ELR (cell line): ENCODE measurements at regions not wholly inside any gene's neighbourhood (a gene's known extent, or its start where the extent isn't known, plus 50 kb on each side); places are given as distances from the start of the nearest gene placed in this dataset.
"Not testable (repeated sequence)": the region's sequence is repeated elsewhere in the genome, so short reads cannot be mapped to it uniquely, and the experiment has no call there.

Experiments used
- DNase-seq: peaks from one replicate; pipeline ENCODE4 v3.0.0-alpha.2; 2015; ENCODE audit warnings: low read depth

- DNase-seq, result no peak
These were observed 511.1 kb upstream of the ADGRL4 start for GRCh38 chr1:79517470-79518224.

GRCh38 chr1:79507770-79508169, 501.2 kb upstream of the ADGRL4 start:
- no peak for DNase-seq

DNA sequence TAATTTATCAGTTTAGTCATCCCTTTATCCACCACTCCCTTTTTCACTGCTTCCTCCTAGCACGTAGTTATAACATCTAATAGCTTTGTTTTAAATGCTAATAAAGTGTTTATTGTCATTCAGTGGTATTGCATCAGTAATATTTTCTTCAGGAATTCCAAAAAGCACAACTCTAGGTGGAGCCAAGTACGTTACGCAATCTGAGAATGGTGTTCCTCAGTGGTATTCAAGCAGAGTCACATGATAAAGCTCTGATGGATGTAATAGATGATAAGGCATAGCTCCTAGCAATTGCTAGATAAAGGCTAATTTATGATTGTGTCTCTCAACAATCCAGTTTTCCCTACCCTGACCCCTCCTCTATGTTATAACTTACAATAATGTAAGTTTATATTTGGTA, 494.6 kb upstream of the ADGRL4 start:
- no peak for DNase-seq

- DNase-seq, result no peak
These were observed 493.0 kb upstream of the ADGRL4 start for GRCh38 chr1:79499541-79499940.

- DNase-seq, result peak; percentile 60
These were observed 490.8 kb upstream of the ADGRL4 start for GRCh38 chr1:79497193-79497773.

DNA sequence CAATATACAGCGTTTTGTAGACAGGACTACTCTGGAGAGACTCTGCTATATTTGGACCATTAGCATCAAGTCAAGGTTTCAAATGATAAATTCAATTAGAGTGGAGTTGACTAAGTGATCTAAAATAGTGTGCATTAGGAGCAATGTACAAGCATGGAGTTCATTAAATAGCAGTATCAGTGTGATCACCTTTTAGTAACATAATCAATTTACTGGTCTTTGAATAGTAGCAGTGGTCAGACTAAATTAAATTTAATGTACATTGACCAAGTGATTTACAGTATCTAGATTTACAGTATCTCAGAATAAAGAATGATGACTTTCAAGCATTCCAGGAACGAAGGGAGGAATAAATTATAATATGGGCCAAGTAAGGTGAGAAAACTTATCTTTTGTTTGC, 489.6 kb upstream of the ADGRL4 start:
- DNase-seq, result no peak

GRCh38 chr1:79493702-79494101, 487.2 kb upstream of the ADGRL4 start:
- not testable (repeated sequence) for DNase-seq

DNA sequence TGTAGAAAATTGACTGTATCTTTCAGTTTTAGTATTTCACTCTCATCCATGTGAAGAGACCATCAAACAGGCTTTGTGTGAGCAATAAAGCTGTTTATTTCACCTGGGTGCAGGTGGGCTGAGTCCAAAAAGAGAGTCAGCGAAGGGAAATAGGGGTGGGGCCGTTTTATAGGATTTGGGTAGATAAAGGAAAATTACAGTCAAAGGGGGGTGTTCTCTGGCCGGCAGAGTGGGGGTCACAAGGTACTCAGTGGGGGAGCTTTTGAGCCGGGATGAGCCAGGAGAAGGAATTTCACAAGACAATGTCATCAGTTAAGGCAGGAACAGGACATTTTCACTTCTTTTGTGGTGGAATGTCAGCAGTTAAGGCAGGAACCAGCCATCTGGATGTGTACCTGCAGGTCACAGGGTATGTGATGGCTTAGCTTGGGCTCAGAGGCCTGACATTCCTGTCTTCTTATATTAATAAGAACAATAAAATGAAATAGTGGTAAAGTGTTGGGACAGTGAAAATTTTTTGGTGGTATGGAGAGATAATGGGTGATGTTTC, 482.1 kb upstream of the ADGRL4 start:
- DNase-seq, result not testable (repeated sequence)

- DNase-seq, result no peak
These were observed 472.3 kb upstream of the ADGRL4 start for GRCh38 chr1:79478728-79479373.

DNA sequence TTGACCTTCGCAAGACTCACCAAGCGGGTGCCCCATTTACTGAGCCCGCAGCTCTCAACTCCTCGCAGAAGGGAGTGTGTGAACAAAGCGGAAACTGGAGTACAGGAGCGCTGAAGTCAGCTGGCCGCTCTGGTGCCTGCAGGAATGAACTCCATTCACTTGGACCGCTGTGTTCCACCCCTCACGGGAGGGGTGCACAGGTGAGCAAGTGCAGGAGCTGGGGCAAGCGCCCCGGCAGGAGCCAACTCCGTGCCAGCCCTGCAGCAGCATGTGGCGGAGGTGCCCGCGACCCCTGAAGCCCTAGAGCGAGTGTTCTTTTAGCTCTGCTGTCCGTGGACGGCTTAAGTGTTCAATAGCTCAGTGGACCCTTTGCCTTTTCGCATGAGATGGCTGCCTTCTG, 471.6 kb upstream of the ADGRL4 start:
- DNase-seq, result no peak

DNA sequence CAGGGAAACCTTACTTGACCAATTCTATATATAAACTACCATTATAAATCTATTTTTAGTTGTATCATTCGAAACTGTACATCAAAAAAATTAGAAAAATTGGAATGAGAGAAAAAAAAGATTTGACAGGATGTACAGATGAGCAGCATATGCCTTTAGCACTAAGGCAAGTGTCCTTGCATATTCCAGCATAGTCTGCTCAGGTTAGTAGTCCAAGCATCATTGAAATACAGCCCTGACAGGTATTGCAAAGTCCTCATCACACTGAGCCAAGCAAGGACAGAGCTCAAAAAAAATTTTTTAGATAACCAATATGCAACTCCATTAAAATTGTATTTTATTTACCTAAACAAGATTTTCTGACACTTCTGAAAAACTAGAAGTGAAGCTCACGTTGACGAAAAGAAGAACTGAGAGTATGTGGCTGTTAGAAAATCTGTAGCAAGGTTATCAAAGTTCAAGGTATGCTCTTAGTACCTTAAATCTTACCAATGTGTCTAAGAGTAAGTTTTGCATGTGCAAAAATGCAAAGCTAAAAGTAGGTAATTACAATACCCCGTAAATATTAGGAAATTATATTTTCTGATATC, 465.6 kb upstream of the ADGRL4 start:
- DNase-seq, result no peak

- DNase-seq, result no peak
These were observed 462.6 kb upstream of the ADGRL4 start for GRCh38 chr1:79469139-79469538.

- no peak for DNase-seq
These were observed 454.4 kb upstream of the ADGRL4 start for GRCh38 chr1:79460773-79461436.

DNA sequence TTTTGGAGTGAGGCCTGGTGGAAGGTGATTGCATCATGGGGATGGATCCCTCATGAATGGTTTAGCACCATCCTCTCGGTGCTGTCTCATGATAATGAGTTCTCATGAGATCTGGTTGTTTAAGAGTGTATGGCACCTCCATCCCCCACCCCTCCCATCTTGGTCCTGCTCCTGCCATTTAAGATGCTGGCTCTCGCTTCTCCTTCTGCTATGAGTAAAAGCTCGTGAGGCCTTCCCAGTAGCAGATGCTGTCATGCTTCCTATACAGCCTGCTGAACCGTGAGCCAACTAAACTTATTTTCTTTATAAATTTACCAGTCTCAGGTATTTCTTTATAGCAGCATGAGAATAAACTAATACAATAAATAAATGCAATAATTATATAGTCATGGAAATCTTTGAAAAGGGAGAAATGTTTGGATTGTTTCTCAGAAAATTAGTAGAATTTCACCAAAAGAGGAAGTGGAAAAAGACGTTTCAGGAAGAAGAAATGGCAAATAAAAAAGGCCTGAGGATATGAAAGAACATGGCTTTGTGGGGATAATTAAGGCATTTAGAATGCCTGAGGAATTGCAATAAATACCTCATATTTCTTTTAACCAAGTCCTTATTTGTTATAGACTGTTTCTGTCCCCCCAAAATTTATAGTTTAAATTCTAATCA, 451.2 kb upstream of the ADGRL4 start:
- DNase-seq, result no peak

DNA sequence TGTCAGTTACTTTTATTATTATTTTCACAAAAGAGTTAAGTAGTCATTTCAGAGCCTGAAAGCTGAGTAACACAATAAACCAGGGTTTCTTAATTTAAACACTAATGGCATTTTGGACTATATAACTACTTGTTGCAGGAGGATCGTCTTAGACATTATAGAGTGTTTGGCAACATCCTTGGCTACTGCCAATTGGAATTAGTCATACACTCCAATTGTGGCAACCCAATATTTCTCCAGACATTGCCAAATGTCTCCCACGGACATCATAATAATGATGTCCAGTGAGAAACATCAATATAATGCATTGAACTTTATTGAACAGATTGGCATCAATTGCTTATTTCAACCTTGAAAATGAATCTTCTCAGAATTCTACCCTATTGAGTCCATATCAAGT, 441.9 kb upstream of the ADGRL4 start:
- DNase-seq, result no peak

DNA sequence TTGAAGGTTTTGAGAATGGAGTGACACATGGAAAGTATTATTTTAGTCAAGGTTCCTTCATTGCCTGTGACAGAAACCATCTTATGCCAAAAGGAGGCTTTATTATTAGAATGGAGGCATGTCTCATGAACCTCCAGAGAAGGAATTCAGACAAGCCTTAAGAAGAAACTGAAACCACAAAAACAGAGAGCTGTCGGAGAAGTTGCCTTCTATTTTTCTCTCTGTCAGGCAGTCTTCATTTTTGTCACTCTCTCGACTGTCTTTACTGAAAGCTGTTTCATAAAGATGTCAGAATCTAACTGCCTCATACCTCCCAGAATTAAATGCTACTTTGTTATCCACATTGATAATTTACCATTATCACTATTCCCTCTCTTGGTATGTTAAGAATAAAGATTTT, 434.7 kb upstream of the ADGRL4 start:
- no peak for DNase-seq

- no peak for DNase-seq
These were observed 431.0 kb upstream of the ADGRL4 start for GRCh38 chr1:79437540-79437939.

DNA sequence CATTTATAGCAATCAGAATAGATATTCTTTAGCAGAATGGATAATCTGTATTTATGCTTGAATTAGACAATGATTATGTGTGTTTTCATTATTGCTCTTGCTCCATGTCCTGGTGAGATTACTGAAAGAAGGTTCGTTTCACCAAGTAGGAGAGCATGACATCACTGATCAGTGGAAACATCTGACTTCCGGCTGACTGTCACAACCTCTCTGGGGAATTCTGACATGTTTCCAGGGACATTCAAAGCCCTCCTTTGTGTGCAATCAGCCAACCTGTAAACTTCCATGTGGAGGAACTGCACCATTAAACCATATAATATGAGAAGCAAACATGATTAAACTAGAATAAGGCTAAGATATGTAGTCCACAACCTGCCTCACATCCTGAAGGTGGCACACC, 424.8 kb upstream of the ADGRL4 start:
- DNase-seq, result no peak

GRCh38 chr1:79430437-79430836, 423.9 kb upstream of the ADGRL4 start:
- DNase-seq, result no peak

DNA sequence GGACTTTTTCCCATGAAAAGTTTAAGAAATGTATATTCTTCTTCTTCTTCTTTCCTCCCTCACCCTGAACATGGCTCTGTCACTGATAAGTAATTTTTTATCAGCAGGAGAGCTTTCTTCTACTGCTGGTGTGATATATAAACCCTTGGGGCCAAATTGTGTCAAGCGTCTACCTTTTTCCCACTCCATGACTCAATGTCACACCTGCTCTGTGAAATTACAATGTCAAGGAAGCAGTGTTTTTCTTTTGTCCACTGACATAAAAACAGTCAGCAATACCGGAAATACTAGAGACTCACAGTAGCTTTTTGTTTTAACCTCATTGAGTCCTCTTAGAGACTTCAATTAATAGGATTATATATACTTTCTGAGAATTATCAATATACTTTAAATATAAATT, 416.2 kb upstream of the ADGRL4 start:
- no peak for DNase-seq

DNA sequence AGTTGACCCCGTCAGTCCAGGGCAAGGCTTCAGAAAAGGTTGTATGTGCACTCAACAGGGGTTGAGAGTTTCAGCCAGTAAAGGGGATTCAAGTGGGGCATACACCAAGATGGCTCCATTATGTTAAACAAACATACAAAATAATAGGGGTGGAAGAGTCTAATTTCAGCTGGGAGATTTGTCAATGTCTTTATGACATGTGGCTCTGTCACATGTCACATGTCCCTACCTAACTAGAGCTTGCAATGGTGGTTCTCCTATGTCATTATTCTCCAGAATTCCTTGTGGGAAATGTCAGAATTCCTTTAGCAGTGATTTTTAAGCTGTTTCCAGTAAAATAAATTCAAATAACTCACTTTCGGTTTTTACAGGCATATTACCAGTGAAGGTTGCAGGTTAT, 392.0 kb upstream of the ADGRL4 start:
- no peak for DNase-seq

- no peak for DNase-seq
These were observed 390.4 kb upstream of the ADGRL4 start for GRCh38 chr1:79396901-79397300.
